GM20431 (cell line): ENCODE measurements at regions not wholly inside any gene's neighbourhood (a gene's known extent, or its start where the extent isn't known, plus 50 kb on each side); places are given as distances from the start of the nearest gene placed in this dataset.

Experiments used
- in situ Hi-C: fragments of 300-500 bp; cut with MseI, MboI; formaldehyde crosslinking; loops from one replicate; pipeline ENCODE4 v1.15.0; 2020; ENCODE audit warnings: low sequenced_read_pairs; ENCODE audit not compliant: unreplicated experiment

- in situ Hi-C loops = no loop called here
Observed at GRCh38 chr22:34934261-34934660, 131.7 kb upstream of the ISX start.

DNA sequence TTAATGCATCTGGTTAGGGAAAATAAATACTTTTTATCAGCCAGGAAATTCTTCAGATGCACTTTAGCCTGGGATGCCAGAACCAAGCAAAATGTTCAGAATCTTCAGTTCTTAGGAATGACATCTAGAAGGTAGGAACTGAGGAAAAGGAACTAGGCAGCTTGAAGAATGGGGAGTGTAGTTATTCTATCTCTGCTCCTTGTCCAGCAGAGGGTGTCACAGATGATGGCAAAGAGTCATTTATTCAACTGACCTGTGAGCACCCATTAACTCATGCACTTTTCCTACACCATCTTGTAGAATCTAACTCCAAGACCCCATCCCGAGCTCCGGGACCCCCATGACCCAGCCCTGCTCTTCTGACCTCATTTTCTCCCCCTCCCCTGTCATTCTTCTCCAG, 122.1 kb upstream of the ISX start:
- in situ Hi-C loops = no loop called here

GRCh38 chr22:34946339-34946985, 119.5 kb upstream of the ISX start:
- in situ Hi-C loops = no loop called here

GRCh38 chr22:34950489-34950888, 115.5 kb upstream of the ISX start:
- in situ Hi-C loops = no loop called here

DNA sequence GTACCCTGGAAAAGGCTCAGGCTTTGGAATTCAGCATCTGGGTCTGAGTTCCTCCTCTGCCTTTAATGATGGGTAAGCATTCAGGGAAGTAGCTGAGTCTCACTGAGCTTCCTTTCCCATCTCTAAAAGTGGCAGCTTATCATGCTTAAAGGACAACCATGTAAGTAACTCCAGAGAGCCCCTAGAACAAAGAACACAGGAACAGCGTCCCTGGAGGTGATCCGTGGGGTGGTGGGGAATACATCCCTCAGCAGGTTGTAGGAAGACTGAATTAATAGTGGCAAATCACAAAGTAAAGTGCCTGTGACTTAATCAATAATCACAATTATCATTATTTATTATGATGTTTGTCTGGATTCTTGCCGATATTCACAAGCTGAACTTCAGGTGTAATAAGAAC, 114.7 kb upstream of the ISX start:
- in situ Hi-C loops = no loop called here

- in situ Hi-C loops = no loop called here
Observed at GRCh38 chr22:34960005-34960404, 106.0 kb upstream of the ISX start.

DNA sequence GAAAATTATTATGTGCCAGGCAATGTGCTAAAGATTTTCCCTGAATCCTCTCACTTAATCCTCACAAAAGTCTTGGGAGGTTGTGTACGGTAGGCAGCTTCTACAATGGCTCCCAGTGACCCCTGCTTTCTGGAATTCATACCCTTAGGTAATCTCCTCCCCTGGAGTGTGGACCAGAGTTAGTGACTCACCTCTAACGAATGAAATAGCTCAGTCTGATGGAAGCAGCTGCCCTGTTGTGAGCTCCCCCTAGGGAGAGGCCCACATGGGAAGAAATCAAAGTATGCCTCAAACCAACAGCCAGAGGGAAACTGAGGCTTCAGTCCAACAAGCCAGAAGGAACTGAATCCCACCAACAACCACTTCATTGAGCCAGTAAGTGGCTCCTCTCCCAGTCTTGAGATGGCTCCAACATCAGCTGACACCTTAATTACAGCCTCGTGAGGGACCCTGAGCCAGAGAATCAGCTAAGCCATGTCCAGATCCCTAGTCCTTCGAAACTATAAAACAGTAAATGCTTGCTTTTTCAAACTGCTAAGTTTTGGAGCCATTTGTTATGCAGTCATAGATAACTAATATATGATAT, 98.9 kb upstream of the ISX start:
- in situ Hi-C loops = no loop called here

DNA sequence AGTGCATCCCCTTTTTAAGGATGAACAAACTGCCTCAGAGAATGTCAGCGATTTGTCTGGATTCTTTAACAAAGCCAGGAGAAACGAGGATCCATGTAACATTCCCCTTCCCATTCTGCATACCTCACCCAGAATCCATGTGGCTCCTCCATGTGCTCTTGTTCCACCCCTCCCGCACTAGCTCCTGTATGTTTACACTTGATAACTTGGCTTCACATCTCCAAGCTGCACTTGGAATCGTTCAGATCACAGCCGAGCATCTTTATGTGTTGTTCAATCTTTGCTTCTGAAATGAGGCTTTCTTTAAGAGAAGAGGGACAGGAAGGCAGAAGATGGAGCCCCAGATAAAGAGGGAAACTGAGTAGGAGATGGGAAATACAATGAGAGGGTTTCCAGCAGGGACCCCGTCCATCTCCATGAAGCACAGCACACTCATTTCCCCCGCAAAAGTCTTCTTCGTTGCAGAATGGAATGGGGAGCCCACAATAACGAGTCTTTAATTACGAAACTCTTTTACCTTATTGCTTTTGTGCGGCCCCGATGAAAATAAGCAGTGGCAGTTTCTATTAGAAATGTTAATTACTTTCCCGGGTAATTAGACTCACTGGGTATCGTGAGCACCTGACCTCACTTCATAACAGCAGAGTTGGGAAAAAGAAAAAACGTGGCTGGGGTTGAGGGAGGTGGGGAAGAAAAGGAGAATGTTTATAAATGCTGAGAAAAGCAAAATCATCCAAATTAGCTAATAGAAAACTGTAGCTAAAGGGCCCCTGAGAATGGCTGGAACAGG, 96.8 kb upstream of the ISX start:
- in situ Hi-C loops = no loop called here

GRCh38 chr22:34971456-34971855, 94.5 kb upstream of the ISX start:
- in situ Hi-C loops = no loop called here

- in situ Hi-C loops = no loop called here
Observed at GRCh38 chr22:34972191-34972897, 93.6 kb upstream of the ISX start.

DNA sequence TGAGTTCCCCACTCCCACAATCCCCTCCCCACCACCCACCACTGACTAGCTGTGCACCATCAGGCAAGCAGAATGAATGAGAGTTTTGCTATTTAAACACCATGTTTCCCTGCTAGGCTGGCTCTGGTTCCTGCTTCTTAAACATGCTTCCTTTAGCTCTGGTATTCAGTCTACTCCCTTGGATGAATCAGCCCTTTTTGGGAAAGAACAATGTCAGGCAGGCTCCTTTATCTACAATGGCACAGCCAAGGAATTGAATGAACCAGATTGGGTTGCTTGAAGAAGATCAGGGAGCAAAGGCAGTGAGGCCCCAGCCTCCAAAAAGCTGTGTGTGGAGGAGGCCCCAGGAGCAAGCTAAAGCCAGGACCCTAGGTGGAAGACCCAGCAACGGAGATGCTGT, 92.9 kb upstream of the ISX start:
- in situ Hi-C loops = no loop called here

DNA sequence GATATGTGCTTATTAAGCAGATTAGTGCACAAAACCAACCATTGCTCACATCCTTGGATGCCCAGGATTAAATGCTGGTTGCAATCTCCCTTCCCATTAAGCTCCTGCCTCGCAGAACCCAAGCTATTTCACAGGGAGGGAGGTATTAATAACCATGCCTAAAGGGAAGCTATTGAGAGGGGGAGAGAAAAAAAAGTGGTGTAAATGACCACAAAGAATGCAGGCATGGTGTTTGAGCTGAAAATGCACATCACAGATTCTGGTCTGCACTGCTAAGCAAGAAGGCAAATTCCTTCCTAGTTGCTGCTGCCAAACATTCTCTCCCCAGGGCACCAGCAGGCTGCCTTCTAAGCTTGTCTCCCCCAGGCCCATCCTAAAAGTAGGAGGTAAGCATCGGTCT, 92.0 kb upstream of the ISX start:
- in situ Hi-C loops = no loop called here

GRCh38 chr22:34975721-34976120, 90.2 kb upstream of the ISX start:
- in situ Hi-C loops = no loop called here

DNA sequence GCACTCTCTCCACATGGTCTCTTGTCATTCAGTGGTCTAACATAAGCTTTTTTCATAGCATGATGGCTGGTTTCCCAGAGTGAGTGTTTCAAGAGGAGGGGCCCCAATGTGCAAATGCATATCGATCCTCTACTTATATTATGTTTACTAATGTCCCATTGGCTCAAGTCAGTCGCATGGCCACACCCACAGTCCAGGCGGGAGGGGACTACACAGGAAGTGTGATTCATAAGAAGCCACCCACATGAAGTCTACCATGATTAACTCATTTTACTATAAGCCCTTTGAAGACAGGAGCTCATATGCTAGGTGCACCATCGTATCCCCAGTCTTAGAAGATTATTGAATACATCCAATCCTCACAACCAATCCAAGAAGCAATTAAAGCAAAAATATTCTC, 89.5 kb upstream of the ISX start:
- in situ Hi-C loops = no loop called here

DNA sequence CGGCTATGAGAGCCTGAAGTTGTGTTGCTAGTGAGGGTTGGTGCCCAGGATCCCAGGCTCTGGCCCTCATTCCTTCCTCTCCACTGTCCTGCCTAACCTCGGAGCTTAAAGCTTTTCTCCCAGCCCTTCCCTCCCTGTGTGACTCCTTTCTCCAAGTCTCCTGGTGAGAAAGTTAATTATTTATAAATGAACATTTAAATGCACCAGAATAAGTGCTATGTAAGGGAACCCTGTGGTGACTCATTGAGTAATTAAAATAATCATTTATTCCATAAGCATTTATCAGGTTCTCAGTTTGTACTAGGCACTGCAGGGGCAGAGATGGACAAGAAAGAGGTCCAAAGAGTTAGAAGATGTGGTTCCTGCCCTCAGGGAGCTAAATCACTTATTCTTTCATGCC, 89.1 kb upstream of the ISX start:
- in situ Hi-C loops = no loop called here

GRCh38 chr22:34986523-34986922, 79.4 kb upstream of the ISX start:
- in situ Hi-C loops = no loop called here

GRCh38 chr22:34992672-34993071, 73.3 kb upstream of the ISX start:
- in situ Hi-C loops = no loop called here

DNA sequence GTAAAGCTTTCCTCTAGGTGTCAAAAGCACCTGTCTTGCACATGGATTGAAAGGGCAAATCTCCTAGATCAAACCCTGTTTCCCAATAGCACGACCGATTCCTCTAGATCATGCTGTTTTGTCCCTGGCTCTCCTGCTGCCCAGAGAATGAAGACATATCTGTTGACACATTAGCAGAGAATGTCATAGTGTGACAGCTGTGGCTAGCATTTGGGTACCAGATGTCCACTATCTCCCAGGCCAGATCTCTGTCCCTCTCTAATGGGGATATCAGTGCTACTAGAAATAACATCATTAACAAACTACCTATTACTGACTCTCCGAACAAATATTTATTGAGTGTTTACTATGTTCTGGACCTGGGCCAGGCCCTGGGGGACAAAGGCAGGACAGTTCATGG, 72.4 kb upstream of the ISX start:
- in situ Hi-C loops = no loop called here

DNA sequence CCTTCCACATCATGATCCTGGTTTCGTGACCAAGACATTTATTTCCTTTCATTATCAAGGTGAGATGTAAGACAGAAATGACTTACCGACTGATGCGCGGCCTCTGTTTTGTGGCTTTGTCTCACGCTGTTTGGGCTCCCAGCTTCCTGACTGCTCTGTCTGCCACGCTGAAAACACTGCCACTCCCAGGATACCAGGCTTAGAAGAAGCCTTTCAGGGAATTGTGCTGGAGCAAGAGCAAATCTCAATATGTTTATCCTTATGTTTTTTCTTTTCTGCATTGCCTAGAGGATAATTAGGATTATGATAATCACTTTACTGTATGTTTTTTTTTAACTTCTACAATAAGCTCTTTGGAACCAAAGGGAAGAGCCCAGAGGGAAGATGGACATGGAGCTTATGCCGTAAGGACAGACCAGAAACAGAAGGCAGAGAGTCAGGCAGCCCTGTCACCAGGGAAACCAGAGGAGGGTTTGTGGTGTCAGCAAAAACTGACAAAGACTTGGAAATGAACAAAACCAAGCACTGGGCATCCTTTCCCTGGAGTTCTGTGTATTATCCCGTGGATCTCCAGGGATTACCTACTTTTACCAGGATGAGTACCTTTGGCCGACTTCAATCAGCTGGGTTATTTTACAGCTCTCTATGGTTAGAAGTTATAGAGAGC, 68.2 kb upstream of the ISX start:
- in situ Hi-C loops = no loop called here

GRCh38 chr22:34998921-34999320, 67.0 kb upstream of the ISX start:
- in situ Hi-C loops = no loop called here
